Prostate gland (tissue), 2 donors: ENCODE measurements at regions not wholly inside any gene's neighbourhood (a gene's known extent, or its start where the extent isn't known, plus 50 kb on each side); places are given as distances from the start of the nearest gene placed in this dataset.

ENCODE experiments used
- DNase-seq: peaks from one replicate; pipeline ENCODE4 v3.0.0-alpha.2; 2019; ENCODE audit warnings: low spot score
- H3K27ac ChIP-seq, 2 donors: fragments of 200-600 bp; sonication (generic); 2 replicates each; pipeline ENCODE4 v1.5.1; 2017 to 2019
- H3K27me3 ChIP-seq: fragments of 200-600 bp; sonication (generic); replicated peaks from 2 replicates; pipeline ENCODE4 v1.5.1; 2019; ENCODE audit not compliant: insufficient read depth
- H3K36me3 ChIP-seq, 2 donors: fragments of 200-600 bp; sonication (generic); 1 replicate in 1 of 2; 2 replicates in 1 of 2; pipeline versions ENCODE4 v1.5.1 to v1.8.1; 2017 to 2019
- H3K4me1 ChIP-seq: fragments of 200-600 bp; sonication (generic); replicated peaks from 2 replicates; pipeline ENCODE4 v1.5.1; 2019
- H3K4me3 ChIP-seq, 2 donors: fragments of 200-600 bp; sonication (generic); 2 replicates each; pipeline ENCODE4 v1.5.1; 2017 to 2019
- H3K9me3 ChIP-seq: fragments of 200-600 bp; sonication (generic); 2 replicates; pipeline ENCODE4 v1.5.1; 2017
- POLR2A ChIP-seq: fragments of 450-650 bp; IDR thresholded peaks from one replicate; pipeline ENCODE4 v1.6.1; 2016; ENCODE audit warnings: antibody characterized with exemption, mild to moderate bottlenecking
- POLR2AphosphoS5 ChIP-seq: sonication (generic); formaldehyde crosslinking; IDR thresholded peaks from one replicate; pipeline ENCODE4 v1.6.1; 2017; ENCODE audit warnings: antibody characterized with exemption
- WGBS: methylation state at CpG from one replicate; pipeline ENCODE4 v1.1.5; 2018; 5-methylcytosine and 5-hydroxymethylcytosine counted together
- intact Hi-C: fragments of 100-400 bp; cut with DNase I; formaldehyde crosslinking; loops from one replicate; pipeline ENCODE4 v1.14.2; 2022
- TF ChIP-seq, protein P1 (sequence below), 4 experiments: fragments of 200-600 bp in 2 of 4; fragments of 450-650 bp in 2 of 4; sonication (generic) in 2 of 4; IDR thresholded peaks; 1 replicate in 3 of 4; 2 replicates in 1 of 4; pipeline ENCODE4 v1.5.1; 2016 to 2019; ENCODE audit warnings: antibody characterized with exemption in 4 of 4, mild to moderate bottlenecking in 2 of 4, moderate library complexity in 2 of 4

- DNase-seq, result no peak
- H3K4me1 ChIP-seq, result no peaks in the 10 kb centered on the region
- TF ChIP-seq POLR2A (no peak), POLR2AphosphoS5 (no peak)
- TF ChIP-seq, protein P1, sequence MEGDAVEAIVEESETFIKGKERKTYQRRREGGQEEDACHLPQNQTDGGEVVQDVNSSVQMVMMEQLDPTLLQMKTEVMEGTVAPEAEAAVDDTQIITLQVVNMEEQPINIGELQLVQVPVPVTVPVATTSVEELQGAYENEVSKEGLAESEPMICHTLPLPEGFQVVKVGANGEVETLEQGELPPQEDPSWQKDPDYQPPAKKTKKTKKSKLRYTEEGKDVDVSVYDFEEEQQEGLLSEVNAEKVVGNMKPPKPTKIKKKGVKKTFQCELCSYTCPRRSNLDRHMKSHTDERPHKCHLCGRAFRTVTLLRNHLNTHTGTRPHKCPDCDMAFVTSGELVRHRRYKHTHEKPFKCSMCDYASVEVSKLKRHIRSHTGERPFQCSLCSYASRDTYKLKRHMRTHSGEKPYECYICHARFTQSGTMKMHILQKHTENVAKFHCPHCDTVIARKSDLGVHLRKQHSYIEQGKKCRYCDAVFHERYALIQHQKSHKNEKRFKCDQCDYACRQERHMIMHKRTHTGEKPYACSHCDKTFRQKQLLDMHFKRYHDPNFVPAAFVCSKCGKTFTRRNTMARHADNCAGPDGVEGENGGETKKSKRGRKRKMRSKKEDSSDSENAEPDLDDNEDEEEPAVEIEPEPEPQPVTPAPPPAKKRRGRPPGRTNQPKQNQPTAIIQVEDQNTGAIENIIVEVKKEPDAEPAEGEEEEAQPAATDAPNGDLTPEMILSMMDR (IDR thresholded peaks at IDR 0.05), result no peak
- intact Hi-C loops, result no loop called here
- WGBS, result 83% methylated on average over 1 of the region's 1 CpG
- no peaks in the 10 kb centered on the region for H3K9me3 ChIP-seq
- no peak overlapping the region for H3K27ac ChIP-seq
- H3K27me3 ChIP-seq, result no peaks in the 10 kb centered on the region
- no peaks in the 10 kb centered on the region for H3K36me3 ChIP-seq
- no peak overlapping the region for H3K4me3 ChIP-seq
Measured at GRCh38 chr18:28973324-28973723, 796.4 kb upstream of the CDH2 start.

- intact Hi-C loops, result no loop called here
- Histone ChIP-seq H3K4me3 (no peak overlapping the region), H3K4me1 (no peaks in the 10 kb centered on the region), H3K9me3 (no peaks in the 10 kb centered on the region), H3K27me3 (no peaks in the 10 kb centered on the region), H3K27ac (no peak overlapping the region), H3K36me3 (no peaks in the 10 kb centered on the region)
- DNase-seq, result no peak
- TF ChIP-seq POLR2A (no peak), POLR2AphosphoS5 (no peak)
- TF ChIP-seq, protein P1 (IDR thresholded peaks at IDR 0.05), result no peak
- WGBS, result 74% methylated on average over 5 of the region's 5 CpGs
Measured at GRCh38 chr18:28972333-28972907, 795.5 kb upstream of the CDH2 start.

DNA sequence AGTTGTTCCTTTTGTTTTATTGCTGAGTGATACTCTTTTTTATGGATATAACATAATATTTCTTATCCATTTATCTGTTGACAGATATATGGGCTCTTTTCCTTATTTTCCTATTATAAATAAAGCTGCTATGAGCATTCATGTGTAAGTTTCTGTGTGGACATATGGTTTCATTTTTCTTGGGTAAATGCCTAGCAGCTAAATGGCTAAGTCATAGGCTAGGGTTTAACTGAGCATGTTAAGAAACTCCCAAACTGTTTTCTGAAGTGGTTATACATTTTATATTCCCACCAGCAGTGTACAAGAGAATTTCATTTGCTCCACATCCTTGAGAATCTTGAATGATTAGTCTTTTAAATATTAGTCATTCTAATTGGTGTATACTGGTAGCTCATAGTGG is 786.6 kb upstream of the CDH2 start:
- no peak for DNase-seq
- Histone ChIP-seq H3K9me3 (no peaks in the 10 kb centered on the region), H3K4me1 (no peaks in the 10 kb centered on the region)

DNA sequence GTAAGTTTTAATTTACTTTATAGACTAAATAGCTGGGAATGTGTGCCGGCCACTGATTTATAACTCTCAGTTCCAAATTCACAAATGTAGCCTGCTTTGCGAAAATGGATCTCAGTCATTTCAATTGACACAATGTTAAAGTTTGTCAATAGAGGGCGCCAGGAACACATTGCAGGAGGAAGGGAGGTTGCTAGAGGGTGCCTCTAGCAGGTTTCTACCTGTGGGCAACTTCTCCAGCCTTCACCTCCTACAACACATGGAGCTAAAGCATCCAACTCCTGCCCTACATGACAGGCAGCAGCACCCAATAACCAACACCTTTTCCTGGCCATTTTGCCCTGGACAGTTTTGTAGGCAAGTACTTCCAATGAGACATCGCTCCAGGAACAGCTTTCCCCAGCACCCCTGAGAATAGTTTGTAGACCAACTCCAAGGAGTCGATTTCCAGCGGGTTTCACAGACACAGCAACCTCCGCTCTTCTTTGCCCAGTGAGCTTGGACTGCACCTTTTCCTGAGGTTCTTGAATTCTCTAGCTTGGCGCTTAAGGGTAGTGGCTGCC is 784.8 kb upstream of the CDH2 start:
- intact Hi-C loops, result no loop called here
- Histone ChIP-seq H3K4me3 (no peak overlapping the region), H3K27me3 (no peaks in the 10 kb centered on the region), H3K4me1 (no peaks in the 10 kb centered on the region), H3K9me3 (no peaks in the 10 kb centered on the region), H3K27ac (no peak overlapping the region), H3K36me3 (no peaks in the 10 kb centered on the region)
- TF ChIP-seq POLR2A (no peak), POLR2AphosphoS5 (no peak)
- TF ChIP-seq, protein P1 (IDR thresholded peaks at IDR 0.05), result no peak
- no peak for DNase-seq
- 76% methylated on average over 8 of the region's 8 CpGs for WGBS

More for the DNA sequence above, 786.6 kb upstream of the CDH2 start:
- Histone ChIP-seq H3K36me3 (no peaks in the 10 kb centered on the region), H3K27me3 (no peaks in the 10 kb centered on the region), H3K27ac (no peak overlapping the region), H3K4me3 (no peak overlapping the region)
- TF ChIP-seq POLR2AphosphoS5 (no peak), POLR2A (no peak)
- TF ChIP-seq, protein P1 (IDR thresholded peaks at IDR 0.05), result no peak
- intact Hi-C loops, result no loop called here

GRCh38 chr18:28960146-28960545 is 783.2 kb upstream of the CDH2 start:
- intact Hi-C loops, result no loop called here
- no peak for DNase-seq
- Histone ChIP-seq H3K9me3 (no peaks in the 10 kb centered on the region), H3K27me3 (no peaks in the 10 kb centered on the region), H3K27ac (no peak overlapping the region), H3K36me3 (no peaks in the 10 kb centered on the region), H3K4me1 (no peaks in the 10 kb centered on the region), H3K4me3 (no peak overlapping the region)
- 76% methylated on average over 2 of the region's 2 CpGs for WGBS
- TF ChIP-seq, protein P1 (IDR thresholded peaks at IDR 0.05), result no peak
- TF ChIP-seq POLR2AphosphoS5, result no peak
- TF ChIP-seq POLR2A, result no peak
